ENCODE measurements at regions not wholly inside any gene's neighbourhood (a gene's known extent, or its start where the extent isn't known, plus 50 kb on each side); places are given as distances from the start of the nearest gene placed in this dataset.

- peak; percentile 40 for DNase-seq (ENCODE audit: low read depth)
These were observed 173.3 kb upstream of the ERBB4 start for GRCh38 chr2:212711856-212712255.

- no peak for DNase-seq (ENCODE audit: low read depth)
These were observed 170.7 kb upstream of the ERBB4 start for GRCh38 chr2:212709280-212709679.

GRCh38 chr2:212708355-212708754, 169.8 kb upstream of the ERBB4 start:
- no peak for DNase-seq (ENCODE audit: low read depth)

GRCh38 chr2:212695426-212695825, 156.8 kb upstream of the ERBB4 start:
- DNase-seq (ENCODE audit: low read depth), result no peak

GRCh38 chr2:212694398-212694797, 155.8 kb upstream of the ERBB4 start:
- no peak for DNase-seq (ENCODE audit: low read depth)

- no peak for DNase-seq (ENCODE audit: low read depth)
These were observed 153.9 kb upstream of the ERBB4 start for GRCh38 chr2:212692466-212692865.

- DNase-seq (ENCODE audit: low read depth), result peak; percentile 50
These were observed 147.8 kb upstream of the ERBB4 start for GRCh38 chr2:212686285-212686895.

GRCh38 chr2:212683346-212684097, 144.9 kb upstream of the ERBB4 start:
- DNase-seq (ENCODE audit: low read depth), result peak; percentile 54

GRCh38 chr2:212682937-212683336, 144.3 kb upstream of the ERBB4 start:
- DNase-seq (ENCODE audit: low read depth), result no peak

- no peak for DNase-seq (ENCODE audit: low read depth)
These were observed 138.9 kb upstream of the ERBB4 start for GRCh38 chr2:212677466-212677865.

- DNase-seq (ENCODE audit: low read depth), result no peak
These were observed 133.6 kb upstream of the ERBB4 start for GRCh38 chr2:212672186-212672585.

- no peak for DNase-seq (ENCODE audit: low read depth)
These were observed 131.2 kb upstream of the ERBB4 start for GRCh38 chr2:212669761-212670160.

- no peak for DNase-seq (ENCODE audit: low read depth)
These were observed 129.2 kb upstream of the ERBB4 start for GRCh38 chr2:212667751-212668316.

- DNase-seq (ENCODE audit: low read depth), result no peak
These were observed 127.3 kb upstream of the ERBB4 start for GRCh38 chr2:212665948-212666347.

GRCh38 chr2:212659441-212659840, 120.8 kb upstream of the ERBB4 start:
- no peak for DNase-seq (ENCODE audit: low read depth)

- no peak for DNase-seq (ENCODE audit: low read depth)
These were observed 111.0 kb upstream of the ERBB4 start for GRCh38 chr2:212649646-212650045.

- peak; percentile 85 for DNase-seq (ENCODE audit: low read depth)
These were observed 108.2 kb upstream of the ERBB4 start for GRCh38 chr2:212646698-212647366.

- no peak for DNase-seq (ENCODE audit: low read depth)
These were observed 105.7 kb upstream of the ERBB4 start for GRCh38 chr2:212644195-212644837.

- DNase-seq (ENCODE audit: low read depth), result no peak
These were observed 101.8 kb upstream of the ERBB4 start for GRCh38 chr2:212640428-212640827.

GRCh38 chr2:212638694-212639093, 100.1 kb upstream of the ERBB4 start:
- DNase-seq (ENCODE audit: low read depth), result no peak

- DNase-seq (ENCODE audit: low read depth), result no peak
These were observed 90.0 kb upstream of the ERBB4 start for GRCh38 chr2:212628586-212628985.

Data from HT1080 (cell line).